NCI-H146 treated with DMSO at 0.1 percent for 48 hours (cell line): ENCODE measurements at regions not wholly inside any gene's neighbourhood (a gene's known extent, or its start where the extent isn't known, plus 50 kb on each side); places are given as distances from the start of the nearest gene placed in this dataset.

Experiments
- DNase-seq: peaks from one replicate; lab custom pipeline; 2025; ENCODE audit not compliant: unreplicated experiment; lab: John Stamatoyannopoulos, UW

DNA sequence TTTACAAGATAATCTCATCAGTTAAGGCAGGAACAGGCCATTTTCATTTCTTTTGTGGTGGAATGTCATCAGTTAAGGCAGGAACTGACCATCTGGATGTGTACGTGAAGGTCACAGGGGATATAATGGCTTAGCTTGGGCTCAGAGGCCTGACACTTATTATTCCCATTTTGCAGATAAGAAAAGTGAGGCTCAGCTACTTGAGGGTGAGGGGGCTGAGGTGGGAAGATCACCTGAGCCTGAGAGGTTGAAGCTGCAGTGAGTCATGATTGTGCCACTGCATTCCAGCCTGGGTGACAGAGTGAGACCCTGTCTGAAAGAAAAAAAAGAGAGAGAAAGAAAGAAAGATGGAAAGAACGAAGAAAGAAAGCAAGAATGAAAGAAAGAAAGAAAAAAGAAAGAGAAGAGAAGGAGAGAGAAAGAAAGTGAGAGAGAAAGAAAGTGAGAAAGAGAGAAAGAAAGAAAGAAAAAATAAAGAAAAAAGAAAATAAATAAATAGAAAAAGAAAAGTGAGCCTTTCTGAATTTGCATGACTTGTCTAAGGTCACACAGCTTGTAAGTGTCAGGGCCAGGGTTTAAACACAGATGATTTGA lies 142.0 kb downstream of the TMEM30B start:
- DNase-seq, result no peak

- no peak for DNase-seq
Observed at GRCh38 chr14:61132894-61133293, 148.2 kb downstream of the TMEM30B start.

GRCh38 chr14:61132336-61132735 lies 148.8 kb downstream of the TMEM30B start:
- DNase-seq, result no peak

DNA sequence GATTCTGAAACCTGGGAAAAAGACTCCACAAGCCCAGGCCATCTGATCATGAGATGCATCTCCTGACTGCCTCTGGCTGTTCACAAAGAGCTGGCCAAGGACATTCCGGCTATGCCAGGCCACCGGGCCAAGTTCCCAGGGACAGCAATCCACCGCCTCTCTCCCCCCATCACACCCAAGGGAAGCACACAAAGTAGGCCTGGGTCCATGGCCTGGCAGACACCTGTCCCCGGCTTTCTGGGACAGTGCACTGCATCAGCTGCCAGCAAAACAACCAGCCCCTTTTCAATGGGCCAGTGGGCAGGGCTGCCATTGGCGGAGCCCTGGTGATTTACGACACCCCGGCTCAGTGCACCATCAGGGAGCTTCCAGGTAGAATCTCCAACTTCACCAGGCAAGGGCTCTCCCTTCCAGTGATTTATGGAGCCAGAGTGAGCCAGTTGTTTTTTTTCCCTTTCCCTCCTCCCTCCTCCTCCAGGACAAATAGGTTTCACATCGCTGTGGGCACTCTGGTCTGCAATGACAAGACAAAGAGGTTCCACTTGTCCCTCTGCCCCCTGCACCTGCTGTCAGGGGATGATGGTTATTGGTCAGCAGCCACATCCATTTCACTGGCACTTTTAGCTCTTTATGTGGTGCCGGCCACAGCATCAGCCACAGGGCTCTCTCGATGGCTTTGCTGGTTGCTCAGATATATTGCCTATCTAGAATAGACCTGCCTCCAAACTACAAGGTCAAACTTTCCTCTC lies 149.6 kb downstream of the SLC38A6 start:
- DNase-seq, result peak; percentile 32

GRCh38 chr14:61129168-61129745 lies 148.2 kb downstream of the SLC38A6 start:
- DNase-seq, result no peak

- no peak for DNase-seq
Observed at GRCh38 chr14:61128382-61129167, 147.5 kb downstream of the SLC38A6 start.

DNA sequence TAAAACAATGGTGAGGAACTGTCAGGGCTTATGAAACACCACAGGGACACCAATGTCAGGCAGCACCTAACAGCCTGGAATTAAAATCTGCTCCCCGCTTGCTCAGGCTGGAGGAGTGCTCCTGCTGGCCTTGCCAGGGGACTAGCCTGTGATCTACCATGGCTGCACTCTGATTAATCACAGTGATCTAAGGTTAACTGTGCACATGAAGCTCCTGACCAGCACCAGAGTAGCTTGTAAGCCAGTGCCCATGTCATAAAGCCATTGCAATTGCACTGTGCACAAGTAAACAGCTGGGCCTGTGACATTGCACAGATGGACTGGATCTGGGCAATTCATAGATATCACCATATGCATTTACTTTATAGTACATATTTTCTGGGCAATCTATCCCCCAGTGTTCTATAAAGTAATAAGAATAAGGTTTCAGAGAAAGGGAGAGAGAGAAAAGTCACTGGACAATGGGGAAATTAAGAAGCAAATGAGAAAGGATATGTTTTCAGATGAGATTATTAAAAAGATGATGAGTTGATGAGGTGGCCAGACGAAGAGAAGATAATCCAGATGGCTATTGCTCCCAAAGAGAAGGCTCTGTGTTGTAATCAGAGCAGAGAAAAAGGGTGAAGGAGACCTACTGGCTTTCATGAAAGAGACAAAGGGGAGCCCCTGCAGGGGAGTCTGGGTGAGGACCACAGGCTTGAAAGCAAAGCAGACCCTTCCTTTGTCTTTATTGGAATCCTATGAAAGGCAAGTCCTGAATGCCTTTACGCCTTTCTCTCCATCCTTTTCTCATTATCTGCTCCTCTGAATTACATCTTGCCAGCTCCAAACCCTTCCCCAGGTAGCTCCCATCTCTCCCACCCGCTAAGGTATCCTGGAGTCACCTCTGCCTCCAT lies 145.8 kb downstream of the SLC38A6 start:
- DNase-seq, result no peak

DNA sequence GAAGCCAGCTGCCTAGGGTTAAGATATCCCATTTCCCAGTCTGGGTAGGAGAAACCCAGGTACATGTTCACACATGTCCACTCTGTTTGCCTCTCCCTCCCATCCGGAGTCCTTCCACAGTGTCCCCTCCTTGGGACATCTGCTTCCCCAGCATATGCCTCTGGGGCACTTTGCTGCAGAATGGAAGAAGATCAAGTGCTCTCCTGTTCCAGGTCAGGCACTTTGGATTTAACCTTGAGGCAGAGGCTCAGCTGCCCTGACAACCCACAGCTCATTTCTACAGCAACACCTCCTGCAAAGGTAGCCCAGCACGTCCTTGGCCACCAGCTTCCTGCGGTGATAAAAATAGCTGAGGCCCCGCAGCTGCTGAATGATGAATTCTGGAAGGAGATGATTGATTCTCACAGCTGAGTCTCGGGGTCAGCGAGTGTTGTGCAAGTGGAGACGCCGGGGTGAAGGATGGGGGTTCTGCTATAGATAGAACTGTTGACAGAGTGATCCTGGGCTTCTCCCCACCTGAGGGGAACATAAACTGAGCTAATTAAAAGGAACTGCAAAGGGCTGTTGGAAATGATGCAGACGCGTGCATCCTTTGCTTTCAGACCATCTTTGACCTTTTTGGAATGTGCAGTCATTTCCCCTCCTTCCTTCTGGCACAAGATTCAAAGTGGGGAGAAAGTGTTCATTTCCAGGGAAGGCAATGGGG lies 145.0 kb downstream of the SLC38A6 start:
- DNase-seq, result peak; percentile 18

- DNase-seq, result no peak
Observed at GRCh38 chr14:61125041-61125866, 144.2 kb downstream of the SLC38A6 start.

GRCh38 chr14:61122862-61123261 lies 141.8 kb downstream of the SLC38A6 start:
- DNase-seq, result no peak

GRCh38 chr14:61121355-61121787 lies 140.3 kb downstream of the SLC38A6 start:
- no peak for DNase-seq

DNA sequence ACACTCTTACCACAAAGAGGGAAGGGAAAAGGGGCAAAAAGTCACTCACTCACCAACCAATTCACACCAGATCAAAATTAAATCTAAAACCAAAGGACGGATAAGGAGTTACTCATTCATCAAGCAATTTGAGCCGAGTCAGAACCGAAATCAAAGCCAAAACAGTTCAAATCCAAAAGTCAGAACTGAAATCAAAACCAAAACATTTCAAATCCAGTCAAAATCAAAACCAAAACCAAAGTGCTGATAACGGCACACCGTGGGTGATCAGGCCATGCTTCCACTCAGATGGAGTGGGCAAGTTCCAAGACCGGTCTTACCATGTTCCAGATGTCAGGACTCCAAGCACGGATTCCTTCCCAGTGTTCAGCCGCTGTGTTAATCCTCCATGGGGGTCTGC lies 139.5 kb downstream of the SLC38A6 start:
- no peak for DNase-seq

DNA sequence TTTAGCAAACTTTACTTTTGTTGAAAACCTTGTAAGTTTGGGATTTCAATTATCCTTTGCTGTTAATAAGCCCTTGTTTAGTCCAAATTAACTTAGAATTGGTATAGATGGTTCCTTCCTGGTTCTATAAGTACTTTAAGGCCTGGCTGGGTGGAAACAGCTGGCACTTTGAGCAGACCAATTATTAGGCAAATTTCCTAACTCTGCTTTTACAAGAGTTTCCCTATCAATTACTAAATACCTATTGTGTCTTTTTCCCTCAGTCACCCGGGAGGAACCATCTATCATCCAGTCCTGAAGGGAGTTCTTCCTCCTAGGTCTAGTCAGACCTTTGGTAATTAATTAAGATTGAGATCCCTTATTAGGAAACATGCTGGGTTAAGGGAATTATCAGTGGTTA lies 138.0 kb downstream of the SLC38A6 start:
- no peak for DNase-seq

GRCh38 chr14:61116369-61116768 lies 135.3 kb downstream of the SLC38A6 start:
- DNase-seq, result no peak

DNA sequence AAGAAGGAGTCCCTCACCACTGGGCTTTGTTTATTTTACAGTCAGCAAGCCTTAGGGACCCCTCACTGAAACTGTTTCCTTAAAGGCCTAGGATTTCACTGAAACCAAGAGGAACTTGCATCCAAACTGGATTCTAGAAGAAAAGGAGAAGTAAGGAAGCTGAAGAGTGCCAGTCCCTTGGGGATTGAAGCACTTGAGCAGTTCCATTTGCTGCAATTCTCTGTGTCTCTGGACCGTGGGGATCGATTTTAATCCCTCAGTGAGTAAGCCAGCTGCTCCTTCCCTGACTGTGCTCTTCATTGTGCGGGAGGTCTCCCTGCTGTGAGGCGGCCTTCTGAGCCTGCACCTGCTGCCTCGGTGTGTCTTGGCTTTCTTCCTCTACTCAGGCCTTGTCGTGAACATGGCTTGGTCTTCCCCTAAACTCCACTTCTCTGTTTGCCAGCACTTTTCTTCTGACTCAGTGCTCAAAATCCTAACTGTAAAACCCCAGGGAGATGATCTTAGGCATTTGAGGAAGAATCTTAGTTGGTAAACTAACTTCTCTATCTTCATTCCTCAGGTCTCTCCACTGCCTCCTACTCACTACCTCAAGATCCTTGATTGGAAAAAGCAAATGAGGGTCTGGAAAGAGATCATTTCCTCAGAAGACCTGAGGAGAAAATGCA lies 132.6 kb downstream of the SLC38A6 start:
- DNase-seq, result peak; percentile 8

- no peak for DNase-seq
Observed at GRCh38 chr14:61112506-61112905, 131.5 kb downstream of the SLC38A6 start.

DNA sequence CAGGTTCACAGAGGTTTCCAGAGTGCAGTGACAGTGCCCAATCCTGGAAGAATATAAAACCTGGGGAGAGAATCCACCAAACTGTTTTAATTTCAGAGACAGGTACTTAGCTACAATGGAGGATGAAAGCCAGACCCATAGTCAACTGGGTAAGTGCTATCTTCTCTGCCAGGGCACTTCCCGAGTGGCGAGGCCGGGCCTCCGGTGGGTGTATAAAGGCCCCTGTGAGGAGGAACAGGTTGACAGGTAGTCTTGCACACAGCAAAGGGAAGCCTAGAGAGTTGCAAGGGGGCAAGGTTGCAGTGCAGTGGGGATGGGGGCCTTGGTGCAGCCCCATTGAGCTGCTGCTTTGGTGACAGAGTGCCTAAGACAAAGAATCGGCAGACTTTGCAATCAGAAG lies 130.7 kb downstream of the SLC38A6 start:
- DNase-seq, result no peak

DNA sequence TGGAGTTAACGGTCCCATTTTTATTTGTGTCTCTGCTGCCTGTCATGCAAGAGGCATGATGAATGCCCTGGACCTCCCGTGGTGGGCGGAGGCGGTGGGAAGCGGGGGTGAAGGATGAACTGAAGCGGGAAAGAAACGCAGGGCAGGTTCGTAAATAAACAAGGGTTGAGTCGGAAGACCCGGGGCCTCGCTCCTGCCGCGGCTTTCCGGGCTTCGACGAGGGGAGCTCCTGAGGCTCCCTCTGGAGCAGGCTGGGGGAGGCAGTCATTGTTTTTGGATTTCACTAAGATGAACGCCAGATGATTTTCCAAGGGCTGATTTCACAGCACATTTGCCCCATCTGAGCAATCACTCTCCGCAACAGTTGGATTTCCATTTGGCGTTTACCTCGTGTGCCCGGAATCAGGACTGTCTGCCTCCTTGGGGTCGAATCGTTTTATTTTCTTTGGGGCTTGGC lies 130.2 kb downstream of the SLC38A6 start:
- no peak for DNase-seq
